IPS-NIHi7 (cell line): ENCODE measurements at regions not wholly inside any gene's neighbourhood (a gene's known extent, or its start where the extent isn't known, plus 50 kb on each side); places are given as distances from the start of the nearest gene placed in this dataset.

Experiments used
- DNase-seq: peaks from one replicate; pipeline ENCODE4 v3.0.0; 2012; ENCODE audit warnings: mixed read lengths; ENCODE audit errors: extremely low spot score

GRCh38 chr5:4941161-4941560 lies 199.0 kb upstream of the ADAMTS16 start:
- DNase-seq, result no peak

- DNase-seq, result peak; percentile 86
Observed at GRCh38 chr5:4941957-4942830, 197.9 kb upstream of the ADAMTS16 start.

- DNase-seq, result peak; percentile 68
Observed at GRCh38 chr5:4942831-4943178, 197.3 kb upstream of the ADAMTS16 start.

GRCh38 chr5:4945296-4945695 lies 194.8 kb upstream of the ADAMTS16 start:
- DNase-seq, result no peak

- no peak for DNase-seq
Observed at GRCh38 chr5:4947106-4947505, 193.0 kb upstream of the ADAMTS16 start.

GRCh38 chr5:4947893-4948536 lies 192.1 kb upstream of the ADAMTS16 start:
- DNase-seq, result no peak

- no peak for DNase-seq
Observed at GRCh38 chr5:4949108-4949507, 191.0 kb upstream of the ADAMTS16 start.

- no peak for DNase-seq
Observed at GRCh38 chr5:4953576-4953975, 186.6 kb upstream of the ADAMTS16 start.

- no peak for DNase-seq
Observed at GRCh38 chr5:4954048-4954447, 186.1 kb upstream of the ADAMTS16 start.

- DNase-seq, result no peak
Observed at GRCh38 chr5:4963265-4963664, 176.9 kb upstream of the ADAMTS16 start.

GRCh38 chr5:4969351-4969750 lies 170.8 kb upstream of the ADAMTS16 start:
- DNase-seq, result no peak

GRCh38 chr5:4970171-4970570 lies 170.0 kb upstream of the ADAMTS16 start:
- no peak for DNase-seq

- no peak for DNase-seq
Observed at GRCh38 chr5:4976902-4977301, 163.2 kb upstream of the ADAMTS16 start.

GRCh38 chr5:4977416-4978110 lies 162.6 kb upstream of the ADAMTS16 start:
- DNase-seq, result no peak

GRCh38 chr5:4980201-4980600 lies 159.9 kb upstream of the ADAMTS16 start:
- no peak for DNase-seq

- no peak for DNase-seq
Observed at GRCh38 chr5:4981608-4982007, 158.5 kb upstream of the ADAMTS16 start.

GRCh38 chr5:4983701-4984100 lies 156.4 kb upstream of the ADAMTS16 start:
- DNase-seq, result no peak

- no peak for DNase-seq
Observed at GRCh38 chr5:4984461-4984860, 155.7 kb upstream of the ADAMTS16 start.

GRCh38 chr5:4987431-4987830 lies 152.7 kb upstream of the ADAMTS16 start:
- DNase-seq, result no peak

GRCh38 chr5:4989118-4989517 lies 151.0 kb upstream of the ADAMTS16 start:
- DNase-seq, result no peak

- no peak for DNase-seq
Observed at GRCh38 chr5:4990017-4990416, 150.1 kb upstream of the ADAMTS16 start.

GRCh38 chr5:4990462-4990861 lies 149.7 kb upstream of the ADAMTS16 start:
- no peak for DNase-seq

- no peak for DNase-seq
Observed at GRCh38 chr5:4991925-4992324, 148.2 kb upstream of the ADAMTS16 start.
